GM20000 (cell line): ENCODE measurements at regions not wholly inside any gene's neighbourhood (a gene's known extent, or its start where the extent isn't known, plus 50 kb on each side); places are given as distances from the start of the nearest gene placed in this dataset.

Experiments
- DNase-seq: peaks from one replicate; pipeline ENCODE4 v3.0.0; 2012; ENCODE audit warnings: low spot score
- CTCF ChIP-seq: IDR thresholded peaks from 2 replicates; pipeline ENCODE4 v1.5.1; 2012; ENCODE audit warnings: mild to moderate bottlenecking, control low read depth; ENCODE audit errors: extremely low read depth, missing control alignments

GRCh38 chr6:82680192-82680591, 316.6 kb downstream of the TPBG start:
- no peak for DNase-seq
- TF ChIP-seq CTCF: no peak

- no peak for DNase-seq
- no peak for TF ChIP-seq CTCF
Measured at GRCh38 chr6:82681119-82681714, 317.6 kb downstream of the TPBG start.

GRCh38 chr6:82686719-82687118, 323.1 kb downstream of the TPBG start:
- no peak for DNase-seq
- TF ChIP-seq CTCF: no peak

GRCh38 chr6:82687855-82688254, 324.2 kb downstream of the TPBG start:
- no peak for DNase-seq
- no peak for TF ChIP-seq CTCF

GRCh38 chr6:82690283-82690682, 326.7 kb downstream of the TPBG start:
- TF ChIP-seq CTCF: no peak
- no peak for DNase-seq

- no peak for TF ChIP-seq CTCF
Measured at GRCh38 chr6:82691997-82692396, 328.4 kb downstream of the TPBG start.

GRCh38 chr6:82693094-82693493, 329.5 kb downstream of the TPBG start:
- TF ChIP-seq CTCF: no peak
- DNase-seq: no peak

More at GRCh38 chr6:82691997-82692396, 328.4 kb downstream of the TPBG start:
- no peak for DNase-seq

- DNase-seq: no peak
- TF ChIP-seq CTCF: no peak
Measured at GRCh38 chr6:82701341-82701740, 337.7 kb downstream of the TPBG start.
